ENCODE measurements at regions not wholly inside any gene's neighbourhood (a gene's known extent, or its start where the extent isn't known, plus 50 kb on each side); places are given as distances from the start of the nearest gene placed in this dataset.

DNA sequence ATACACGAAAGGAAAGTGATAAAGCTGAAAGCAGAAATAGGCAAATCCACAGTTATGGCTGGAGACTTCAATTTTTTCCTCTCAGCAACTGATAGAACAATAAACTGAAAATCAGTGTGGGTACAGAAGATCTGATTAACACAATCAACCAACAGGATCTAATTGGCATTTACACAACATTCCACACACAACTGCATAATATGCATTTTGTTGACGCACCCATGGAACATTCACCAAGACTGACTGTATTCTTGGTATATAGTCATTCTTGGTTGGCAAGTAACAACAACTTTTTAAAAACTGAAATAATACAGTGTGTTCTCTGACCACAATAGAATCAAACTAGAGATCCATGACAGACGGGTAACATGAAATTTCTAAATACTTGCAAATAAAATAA lies 218.7 kb upstream of the S1PR3 start:
- TF ChIP-seq, protein P1, sequence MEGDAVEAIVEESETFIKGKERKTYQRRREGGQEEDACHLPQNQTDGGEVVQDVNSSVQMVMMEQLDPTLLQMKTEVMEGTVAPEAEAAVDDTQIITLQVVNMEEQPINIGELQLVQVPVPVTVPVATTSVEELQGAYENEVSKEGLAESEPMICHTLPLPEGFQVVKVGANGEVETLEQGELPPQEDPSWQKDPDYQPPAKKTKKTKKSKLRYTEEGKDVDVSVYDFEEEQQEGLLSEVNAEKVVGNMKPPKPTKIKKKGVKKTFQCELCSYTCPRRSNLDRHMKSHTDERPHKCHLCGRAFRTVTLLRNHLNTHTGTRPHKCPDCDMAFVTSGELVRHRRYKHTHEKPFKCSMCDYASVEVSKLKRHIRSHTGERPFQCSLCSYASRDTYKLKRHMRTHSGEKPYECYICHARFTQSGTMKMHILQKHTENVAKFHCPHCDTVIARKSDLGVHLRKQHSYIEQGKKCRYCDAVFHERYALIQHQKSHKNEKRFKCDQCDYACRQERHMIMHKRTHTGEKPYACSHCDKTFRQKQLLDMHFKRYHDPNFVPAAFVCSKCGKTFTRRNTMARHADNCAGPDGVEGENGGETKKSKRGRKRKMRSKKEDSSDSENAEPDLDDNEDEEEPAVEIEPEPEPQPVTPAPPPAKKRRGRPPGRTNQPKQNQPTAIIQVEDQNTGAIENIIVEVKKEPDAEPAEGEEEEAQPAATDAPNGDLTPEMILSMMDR (IDR thresholded peaks at IDR 0.05 in 8 of 11, conservative IDR thresholded peaks at IDR 0.05 in 3 of 11): no peak
- no peak for TF ChIP-seq POLR2A (IDR thresholded peaks at IDR 0.05)
- TF ChIP-seq POLR2AphosphoS5 (IDR thresholded peaks at IDR 0.05): no peak

Measured in spleen (tissue), 7 donors.